ENCODE measurements at regions not wholly inside any gene's neighbourhood (a gene's known extent, or its start where the extent isn't known, plus 50 kb on each side); places are given as distances from the start of the nearest gene placed in this dataset.
A peak's percentile ranks its signal among the peaks of the same experiment; 100 is the strongest.
"Not testable (repeated sequence)": the region's sequence is repeated elsewhere in the genome, so short reads cannot be mapped to it uniquely, and the experiment has no call there.

- no peak for DNase-seq
Observed at GRCh38 chr19:37303591-37304171, 67.2 kb upstream of the ZNF527 start.

GRCh38 chr19:37304190-37304883 lies 66.6 kb upstream of the ZNF527 start:
- no peak for DNase-seq

GRCh38 chr19:37304884-37305255 lies 66.0 kb upstream of the ZNF527 start:
- DNase-seq = no peak

GRCh38 chr19:37306383-37306963 lies 64.4 kb upstream of the ZNF527 start:
- no peak for DNase-seq

GRCh38 chr19:37309834-37310575 lies 60.9 kb upstream of the ZNF527 start:
- DNase-seq = no peak

GRCh38 chr19:37312531-37313334 lies 58.2 kb upstream of the ZNF527 start:
- not testable (repeated sequence) for DNase-seq

- DNase-seq = no peak
Observed at GRCh38 chr19:37313335-37313627, 57.6 kb upstream of the ZNF527 start.

- DNase-seq = peak; percentile 85
Observed at GRCh38 chr19:37317403-37318209, 53.3 kb upstream of the ZNF527 start.

GRCh38 chr19:37320988-37321387 lies 49.9 kb upstream of the ZNF527 start:
- not testable (repeated sequence) for DNase-seq

Data from NCI-H1092 (cell line).